ENCODE measurements at regions not wholly inside any gene's neighbourhood (a gene's known extent, or its start where the extent isn't known, plus 50 kb on each side); places are given as distances from the start of the nearest gene placed in this dataset.

- POLR2A ChIA-PET: interaction anchor here (0.5 kb wide), 1 partner anchor 13 kb away, joined by 3 read pairs; no protein-coding TSS in a partner anchor
- Histone ChIP-seq H3K36me3 (ENCODE audit: control insufficient read depth, insufficient read depth, low read length) (no peaks in the 10 kb centered on the region), H3K4me3 (ENCODE audit: low read depth, low read length) (no peak overlapping the region), H3K27me3 (ENCODE audit: control insufficient read depth, insufficient read depth, low read length) (no peaks in the 10 kb centered on the region; the same call in 1 of the 2 replicates)
- CTCF ChIA-PET: no interaction called here
- no peak for TF ChIP-seq CTCF (IDR thresholded peaks at IDR 0.05; ENCODE audit: insufficient read depth, low read depth, low read length)
- no peak for DNase-seq (ENCODE audit: low read depth)
These were observed 82.4 kb upstream of the ADAMTS2 start for GRCh38 chr5:179427676-179428056.

GRCh38 chr5:179427032-179427675, 81.9 kb upstream of the ADAMTS2 start:
- H3K4me3 ChIP-seq (ENCODE audit: low read depth, low read length): no peak overlapping the region
- H3K27me3 ChIP-seq (ENCODE audit: control insufficient read depth, insufficient read depth, low read length): no peaks in the 10 kb centered on the region
- no peaks in the 10 kb centered on the region for H3K36me3 ChIP-seq (ENCODE audit: control insufficient read depth, insufficient read depth, low read length)
- TF ChIP-seq CTCF (IDR thresholded peaks at IDR 0.05; ENCODE audit: insufficient read depth, low read depth, low read length): no peak
- ChIA-PET POLR2A (no interaction called here), CTCF (no interaction called here)
- DNase-seq (ENCODE audit: low read depth): no peak

DNA sequence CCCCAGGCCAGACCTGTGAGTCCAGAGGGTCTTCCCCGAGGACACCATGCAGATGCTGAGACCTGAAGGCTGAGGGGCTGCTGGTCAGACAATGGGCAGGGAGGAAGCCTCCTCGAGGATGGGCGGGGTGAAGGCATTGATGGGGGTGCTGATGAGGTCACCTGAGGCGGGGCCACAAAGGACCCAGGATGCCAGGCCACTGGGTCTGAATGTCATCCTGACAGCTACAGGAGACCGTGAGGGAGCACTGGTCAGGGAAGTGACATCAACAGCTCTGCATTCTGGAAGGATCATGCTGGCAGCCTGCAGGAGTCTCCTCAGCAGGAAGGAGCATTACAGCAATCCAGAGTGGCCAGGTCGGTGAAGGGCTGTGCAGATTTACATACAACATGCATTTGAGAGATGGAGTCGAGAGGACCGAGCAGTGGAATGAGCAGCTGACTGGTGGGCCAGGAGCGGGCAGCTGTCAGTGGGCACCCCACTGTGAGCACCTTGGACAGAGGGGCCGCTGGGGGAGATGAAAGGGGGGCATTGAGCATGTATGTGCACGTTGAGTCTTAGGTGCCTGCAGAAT, 77.7 kb upstream of the ADAMTS2 start:
- H3K4me3 ChIP-seq (ENCODE audit: low read depth, low read length): no peak overlapping the region
- no peak for TF ChIP-seq CTCF (IDR thresholded peaks at IDR 0.05; ENCODE audit: insufficient read depth, low read depth, low read length)
- POLR2A ChIA-PET: no interaction called here
- no peak for DNase-seq (ENCODE audit: low read depth)
- no peaks in the 10 kb centered on the region for H3K36me3 ChIP-seq (ENCODE audit: control insufficient read depth, insufficient read depth, low read length)
- H3K27me3 ChIP-seq (ENCODE audit: control insufficient read depth, insufficient read depth, low read length): no peaks in the 10 kb centered on the region
- CTCF ChIA-PET: no interaction called here

GRCh38 chr5:179422213-179422855, 77.1 kb upstream of the ADAMTS2 start:
- POLR2A ChIA-PET: no interaction called here
- Histone ChIP-seq H3K36me3 (ENCODE audit: control insufficient read depth, insufficient read depth, low read length) (no peaks in the 10 kb centered on the region), H3K27me3 (ENCODE audit: control insufficient read depth, insufficient read depth, low read length) (no peaks in the 10 kb centered on the region), H3K4me3 (ENCODE audit: low read depth, low read length) (no peak overlapping the region)
- DNase-seq (ENCODE audit: low read depth): no peak
- TF ChIP-seq CTCF (IDR thresholded peaks at IDR 0.05; ENCODE audit: insufficient read depth, low read depth, low read length): no peak
- CTCF ChIA-PET: interaction anchor here (1.4 kb wide), 1 partner anchor 12 kb away, joined by 3 read pairs; no protein-coding TSS in a partner anchor

DNA sequence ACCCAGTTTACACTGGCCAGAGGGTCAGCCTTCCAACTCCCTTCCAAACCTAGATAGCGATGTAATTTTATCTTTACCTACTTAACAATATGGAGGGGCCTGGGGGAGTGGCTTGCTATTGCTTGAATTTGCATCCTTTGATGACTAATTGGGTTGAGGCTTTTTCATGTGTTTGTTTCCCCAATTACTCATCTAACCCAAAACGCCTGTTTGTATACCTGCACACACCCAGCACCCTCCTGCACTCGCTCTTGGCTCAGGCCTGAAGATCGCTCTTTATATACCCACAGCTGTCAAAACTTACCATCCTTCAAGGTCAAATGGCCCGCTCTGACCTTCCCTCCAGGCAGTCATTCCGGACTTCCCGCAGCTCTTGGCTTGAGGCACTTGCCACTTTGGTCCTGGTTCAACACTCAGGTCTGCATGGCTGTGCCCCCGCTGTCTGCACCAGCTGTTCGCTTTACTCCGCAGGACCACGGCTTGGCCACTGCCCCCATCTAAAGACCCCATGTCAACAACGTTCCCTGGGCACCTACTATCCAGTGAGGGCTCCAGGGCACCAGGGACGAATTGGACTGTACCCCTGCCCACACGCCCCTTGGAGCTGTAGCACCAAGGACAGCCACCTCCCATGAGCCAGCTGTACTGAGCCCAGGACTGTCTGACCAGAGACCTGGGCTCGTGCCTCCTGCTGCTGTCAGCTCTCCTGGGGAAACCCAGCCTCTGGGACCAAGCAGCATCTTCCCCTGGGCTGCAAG, 76.1 kb upstream of the ADAMTS2 start:
- DNase-seq (ENCODE audit: low read depth): no peak
- ChIA-PET POLR2A (no interaction called here), CTCF (interaction anchor here (1.4 kb wide), 1 partner anchor 11 kb away, joined by 3 read pairs; no protein-coding TSS in a partner anchor)
- Histone ChIP-seq H3K4me3 (ENCODE audit: low read depth, low read length) (no peak overlapping the region), H3K36me3 (ENCODE audit: control insufficient read depth, insufficient read depth, low read length) (no peaks in the 10 kb centered on the region), H3K27me3 (ENCODE audit: control insufficient read depth, insufficient read depth, low read length) (no peaks in the 10 kb centered on the region)
- no peak for TF ChIP-seq CTCF (IDR thresholded peaks at IDR 0.05; ENCODE audit: insufficient read depth, low read depth, low read length)

Measured in BJ (cell line).